Endothelial cell of hepatic sinusoid (primary cell): ENCODE measurements at regions not wholly inside any gene's neighbourhood (a gene's known extent, or its start where the extent isn't known, plus 50 kb on each side); places are given as distances from the start of the nearest gene placed in this dataset.

Experiments
- in situ Hi-C: cut with HindIII; loops from 2 replicates; pipeline ENCODE4 v1.10.0; 2017; ENCODE audit warnings: low sequenced_read_pairs

GRCh38 chr17:77506371-77506991 is 365.7 kb downstream of the SEC14L1 start:
- in situ Hi-C loops: no loop called here

DNA sequence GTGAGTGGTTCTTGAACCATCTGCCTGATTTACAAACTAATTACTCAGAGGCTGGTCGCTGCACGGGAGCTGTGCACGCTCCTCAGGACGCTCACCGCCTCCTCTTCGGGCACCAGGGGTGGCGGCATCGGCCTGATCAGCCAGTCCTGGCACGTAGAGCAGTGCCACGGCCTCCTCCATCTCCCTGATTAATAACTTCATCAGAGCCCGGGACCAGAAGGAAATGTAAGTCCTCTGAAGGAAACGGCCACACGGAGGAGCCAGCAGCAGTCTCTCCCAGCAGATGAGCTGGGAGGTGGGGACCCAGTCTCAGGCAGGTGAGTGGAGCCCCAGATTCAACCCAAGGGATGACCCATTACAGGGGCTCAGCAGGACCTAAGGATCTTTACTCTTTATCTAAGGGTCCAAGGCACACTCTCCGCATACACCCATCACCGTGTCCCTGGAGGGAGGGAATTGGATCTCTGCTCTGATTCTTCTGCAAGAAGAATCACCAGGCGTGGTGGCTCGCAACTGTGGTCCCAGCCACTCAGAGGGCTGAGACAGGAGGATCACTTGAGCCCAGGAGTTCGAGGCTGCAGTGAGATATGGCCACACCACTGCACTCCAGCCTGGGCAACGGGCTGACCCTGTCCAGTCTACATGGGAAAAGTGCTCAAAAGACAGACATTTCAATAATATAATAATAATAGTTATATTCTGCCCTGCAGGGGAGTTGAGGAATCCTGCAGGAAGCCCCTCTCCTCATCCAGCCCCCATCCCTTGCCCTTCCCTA is 366.5 kb downstream of the SEC14L1 start:
- in situ Hi-C loops: no loop called here

DNA sequence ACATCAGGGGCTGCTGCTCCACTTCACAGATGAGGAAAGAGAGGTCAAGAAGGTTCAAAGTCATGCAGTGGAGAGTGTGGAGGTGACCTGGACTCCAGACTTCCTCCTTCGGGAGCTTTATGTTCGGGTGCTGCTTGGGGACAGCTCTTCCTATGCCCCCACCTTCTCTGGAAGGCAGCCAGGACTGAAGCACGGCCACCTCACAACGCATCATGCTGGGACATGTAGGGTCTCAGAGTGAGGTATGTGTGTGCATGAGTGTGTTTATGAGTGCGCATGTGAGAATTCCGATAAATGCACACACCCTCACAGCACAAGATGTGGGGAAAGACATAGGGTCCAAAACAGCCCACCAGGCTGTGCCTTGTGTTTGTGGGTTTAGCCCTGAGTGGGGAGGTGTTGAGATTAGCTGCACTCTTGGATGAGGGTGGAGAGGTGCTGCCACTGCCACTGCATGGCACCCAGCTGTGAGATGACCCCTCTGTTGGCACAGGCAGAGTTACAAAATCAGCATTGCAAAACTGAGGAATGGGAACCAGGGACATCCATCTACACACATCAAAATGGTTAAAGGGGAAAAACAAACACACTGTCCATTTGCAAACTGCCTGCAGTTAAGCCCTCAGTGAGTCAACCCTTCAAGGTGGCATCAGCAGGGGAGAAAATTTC is 367.4 kb downstream of the SEC14L1 start:
- in situ Hi-C loops: no loop called here

GRCh38 chr17:77509089-77509488 is 368.3 kb downstream of the SEC14L1 start:
- in situ Hi-C loops: no loop called here

- in situ Hi-C loops: no loop called here
These were observed 368.8 kb downstream of the SEC14L1 start for GRCh38 chr17:77509599-77509998.

DNA sequence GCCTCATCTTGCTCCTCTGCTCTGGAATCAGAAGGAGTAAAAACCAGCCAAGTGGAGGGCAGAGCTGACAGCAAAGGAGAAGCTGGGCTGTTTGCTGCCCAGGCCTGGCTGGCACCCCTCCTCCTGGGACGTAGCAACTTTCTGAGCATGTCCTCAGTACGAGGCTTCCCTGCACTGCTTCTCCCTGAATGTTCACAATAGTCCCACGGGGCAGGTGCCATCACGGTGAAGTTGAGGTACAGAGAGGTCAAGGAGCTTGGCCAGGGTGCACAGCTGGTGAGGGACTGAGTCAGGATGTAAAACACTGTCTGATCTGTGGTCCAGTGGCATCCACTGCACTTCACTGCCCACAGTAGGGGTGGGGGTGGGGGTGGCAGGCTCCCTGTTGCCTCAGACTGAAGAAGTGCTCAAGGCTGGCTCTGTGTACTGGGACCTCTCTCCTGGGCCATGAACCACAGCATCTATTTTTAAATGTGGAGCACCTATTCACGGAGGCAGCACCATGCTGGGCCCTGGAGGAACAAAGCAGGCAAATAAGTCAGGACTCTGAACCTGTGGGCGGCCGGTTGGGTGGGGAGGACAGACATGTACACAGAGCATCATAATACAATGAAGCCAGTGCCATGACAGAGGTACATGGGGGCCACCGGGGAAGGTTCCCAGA is 369.5 kb downstream of the SEC14L1 start:
- in situ Hi-C loops: no loop called here

- in situ Hi-C loops: no loop called here
These were observed 370.8 kb downstream of the SEC14L1 start for GRCh38 chr17:77511514-77512061.

DNA sequence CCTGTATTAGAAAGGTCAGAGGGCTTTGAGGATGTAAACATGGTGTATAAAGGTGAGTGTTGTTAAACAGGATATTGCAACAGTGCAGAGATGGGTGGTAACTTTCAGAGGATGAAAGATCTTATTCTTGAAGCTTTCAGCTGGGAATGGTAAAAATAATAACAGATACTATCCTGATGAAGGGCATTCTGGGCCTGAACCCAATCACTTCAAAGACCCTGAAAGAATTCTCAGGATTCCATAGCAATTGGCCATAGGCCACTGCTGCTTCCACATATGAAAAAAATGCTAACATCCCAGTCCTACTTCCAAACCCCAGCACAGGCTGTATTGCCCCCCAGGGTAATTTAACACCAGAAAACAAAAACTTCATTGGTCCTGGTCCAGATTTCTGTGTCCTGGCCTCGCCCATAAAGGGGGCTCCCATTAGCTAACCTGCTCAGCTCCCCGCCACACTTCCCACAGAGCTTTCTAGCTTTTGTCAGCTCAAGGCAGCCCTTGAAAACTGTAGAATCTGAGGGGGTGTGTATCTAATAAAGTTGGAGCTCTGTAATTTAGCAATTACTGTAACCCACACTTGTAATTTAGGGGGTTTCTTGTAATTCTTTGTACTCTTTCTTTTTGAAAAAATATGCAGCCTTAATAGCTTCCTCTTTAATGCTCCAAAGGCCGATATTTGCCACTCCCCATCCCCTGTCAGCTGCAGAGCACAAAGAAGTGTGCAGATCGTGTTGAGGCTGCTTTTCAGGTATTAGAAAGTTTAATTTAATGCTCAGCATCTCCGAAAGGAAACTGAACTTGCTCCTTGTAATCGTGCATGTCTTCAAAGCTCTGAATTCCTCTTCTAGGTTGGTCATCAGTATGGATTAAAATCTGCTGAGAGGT is 371.5 kb downstream of the SEC14L1 start:
- in situ Hi-C loops: no loop called here

- in situ Hi-C loops: no loop called here
These were observed 372.3 kb downstream of the SEC14L1 start for GRCh38 chr17:77513045-77513444.

DNA sequence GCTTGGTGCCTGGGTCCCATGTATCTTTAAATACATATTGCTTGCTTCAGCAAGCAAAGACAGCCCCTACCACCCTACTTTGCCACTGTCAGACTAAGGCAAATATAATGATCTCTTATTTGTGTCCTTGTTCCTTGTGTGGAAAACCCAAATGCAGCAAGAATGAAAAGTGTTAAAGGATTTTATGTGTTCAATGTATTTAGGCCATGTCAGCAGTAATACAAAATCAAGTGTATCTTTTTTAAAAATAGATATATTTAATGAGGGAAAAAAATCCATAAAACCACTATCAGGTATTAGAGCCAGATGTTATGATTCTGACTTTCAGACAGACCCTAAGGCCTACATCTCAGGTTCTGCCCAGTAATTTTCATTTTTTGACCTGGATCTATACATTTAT is 374.5 kb downstream of the SEC14L1 start:
- in situ Hi-C loops: no loop called here

GRCh38 chr17:77516902-77517301 is 376.1 kb downstream of the SEC14L1 start:
- in situ Hi-C loops: no loop called here

GRCh38 chr17:77521076-77521475 is 380.3 kb downstream of the SEC14L1 start:
- in situ Hi-C loops: no loop called here

DNA sequence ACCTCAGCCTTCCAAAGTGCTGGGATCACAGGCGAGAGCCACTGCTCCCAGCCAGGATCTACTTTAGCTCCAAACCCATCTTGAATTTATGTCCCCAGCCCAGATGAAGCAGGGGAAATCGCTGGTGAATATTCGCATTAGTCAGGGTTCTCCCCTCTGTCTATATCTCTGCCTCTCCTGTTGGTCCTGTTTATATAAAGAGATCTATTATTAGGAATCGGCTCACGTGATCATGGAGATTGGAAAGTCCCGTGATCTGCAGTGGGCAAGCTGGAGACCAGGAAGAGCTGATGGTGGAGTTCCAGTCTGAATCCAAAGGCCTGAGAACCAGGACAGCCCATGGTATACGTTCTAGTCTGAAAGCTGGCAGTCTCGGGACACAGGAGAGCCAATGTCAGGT is 382.8 kb downstream of the SEC14L1 start:
- in situ Hi-C loops: no loop called here

GRCh38 chr17:77526259-77526711 is 385.5 kb downstream of the SEC14L1 start:
- in situ Hi-C loops: loop anchor here (25.0 kb wide), 2 partner anchors 236 to 486 kb away; no protein-coding TSS in a partner anchor

GRCh38 chr17:77526728-77527350 is 386.1 kb downstream of the SEC14L1 start:
- in situ Hi-C loops: loop anchor here (25.0 kb wide), 2 partner anchors 235 to 485 kb away; no protein-coding TSS in a partner anchor

GRCh38 chr17:77527409-77527808 is 386.6 kb downstream of the SEC14L1 start:
- in situ Hi-C loops: loop anchor here (25.0 kb wide), 2 partner anchors 235 to 485 kb away; no protein-coding TSS in a partner anchor

- in situ Hi-C loops: loop anchor here (25.0 kb wide), 2 partner anchors 234 to 484 kb away; no protein-coding TSS in a partner anchor
These were observed 387.2 kb downstream of the SEC14L1 start for GRCh38 chr17:77527836-77528505.

DNA sequence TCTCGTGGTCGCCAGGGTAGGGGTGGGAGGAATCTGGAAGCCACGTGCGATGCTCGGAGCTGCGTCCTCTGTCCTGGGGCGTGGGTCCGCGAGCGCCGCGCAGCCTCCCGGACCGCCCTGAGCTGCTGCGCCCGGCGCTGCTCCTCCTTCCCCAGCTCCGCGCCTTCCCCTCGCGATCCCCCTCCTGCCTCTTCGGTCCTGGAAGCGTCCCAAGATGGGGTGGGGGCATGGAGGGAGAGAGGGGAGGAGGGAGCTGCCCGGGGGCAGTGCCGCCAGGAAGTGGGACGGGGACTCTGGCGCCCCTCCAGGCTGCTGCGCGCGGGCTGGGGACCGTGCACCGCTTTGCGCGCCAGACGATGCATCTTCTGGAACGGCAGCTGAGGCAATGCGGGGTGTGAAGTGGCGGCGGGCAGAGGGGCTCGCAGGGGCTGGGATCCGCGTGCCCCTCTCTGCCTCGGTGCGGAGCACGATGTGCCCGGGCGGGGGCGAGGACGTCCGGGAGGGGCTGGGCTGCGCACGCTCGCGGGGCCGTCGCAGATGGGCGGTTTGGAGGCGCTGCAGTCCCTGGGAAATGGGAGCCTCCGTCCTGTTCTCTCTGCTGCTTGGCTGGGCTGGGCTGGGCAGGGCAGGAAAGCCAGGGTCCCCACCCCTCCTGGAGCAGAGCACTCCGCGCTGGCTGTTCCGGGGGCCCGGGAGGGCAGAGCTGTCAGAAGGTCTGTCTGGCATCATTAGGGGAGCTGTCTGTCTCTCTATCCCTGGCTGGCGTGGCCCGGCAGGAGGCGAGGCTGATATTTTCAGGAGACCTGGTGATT is 388.0 kb downstream of the SEC14L1 start:
- in situ Hi-C loops: loop anchor here (25.0 kb wide), 2 partner anchors 234 to 484 kb away; no protein-coding TSS in a partner anchor
